ENCODE measurements at regions not wholly inside any gene's neighbourhood (a gene's known extent, or its start where the extent isn't known, plus 50 kb on each side); places are given as distances from the start of the nearest gene placed in this dataset.

- no peak for TF ChIP-seq CTCF (conservative IDR thresholded peaks at IDR 0.05)
- no peak for TF ChIP-seq ZFX (IDR thresholded peaks at IDR 0.05)
Observed at GRCh38 chr1:228937351-228937750, 202.1 kb downstream of the RHOU start.

All from C4-2B (cell line).